GM12892 (cell line): ENCODE measurements at regions not wholly inside any gene's neighbourhood (a gene's known extent, or its start where the extent isn't known, plus 50 kb on each side); places are given as distances from the start of the nearest gene placed in this dataset.

ENCODE experiments used
- POLR2A ChIP-seq: IDR thresholded peaks from 2 replicates; pipeline ENCODE4 v1.6.1; 2011; ENCODE audit warnings: low read depth, low read length, control low read depth
- POLR2AphosphoS5 ChIP-seq: IDR thresholded peaks from 2 replicates; pipeline ENCODE4 v1.6.1; 2011; ENCODE audit warnings: low read depth, low read length, control low read depth

DNA sequence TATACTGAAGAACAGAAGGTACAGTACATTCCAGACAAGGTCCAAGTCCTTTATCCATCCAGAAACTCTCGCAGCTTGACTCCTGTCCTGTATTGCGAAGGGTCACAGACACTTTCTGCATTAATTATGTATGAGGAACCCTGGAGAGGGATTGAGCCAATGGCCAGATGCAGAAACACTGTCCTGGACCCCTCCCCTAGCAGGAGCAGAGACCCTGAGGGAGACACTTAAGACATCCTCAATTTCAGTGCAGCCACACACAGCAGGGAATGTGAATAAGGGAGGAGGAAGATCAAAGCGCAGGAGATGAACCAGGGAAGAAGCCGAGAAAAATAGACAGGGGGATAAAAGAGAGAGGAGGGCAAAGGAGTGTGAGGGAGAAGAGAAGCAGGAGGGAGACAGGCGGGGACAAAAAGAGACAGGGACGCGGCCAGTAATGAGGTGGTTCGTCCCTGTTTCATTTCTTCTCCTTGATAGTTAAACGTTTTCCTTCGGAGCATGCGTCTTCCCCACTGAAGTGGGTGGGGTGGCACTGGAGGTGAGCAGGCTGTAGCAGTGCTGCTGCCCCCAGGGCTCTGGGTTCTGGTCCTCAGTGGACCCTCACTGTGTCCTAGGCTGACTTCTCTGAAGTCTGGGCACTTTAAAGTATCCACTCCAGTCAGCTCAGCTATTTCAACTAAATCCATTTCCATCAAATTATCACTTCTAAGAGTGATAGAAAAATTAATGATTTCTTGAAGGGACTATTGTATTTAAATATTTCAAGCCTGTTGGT, 356.4 kb upstream of the NOCT start:
- TF ChIP-seq POLR2A (no peak), POLR2AphosphoS5 (no peak)
